AG09319 (cell line): ENCODE measurements at regions not wholly inside any gene's neighbourhood (a gene's known extent, or its start where the extent isn't known, plus 50 kb on each side); places are given as distances from the start of the nearest gene placed in this dataset.
A peak's percentile ranks its signal among the peaks of the same experiment; 100 is the strongest.

Experiments used
- DNase-seq: peaks from one replicate; pipeline ENCODE4 v3.0.0-alpha.2; 2010; ENCODE audit warnings: low read depth; ENCODE audit errors: extremely low read depth
- CTCF ChIP-seq: IDR thresholded peaks from 2 replicates; pipeline ENCODE4 v1.5.1; 2011; ENCODE audit warnings: low read depth, mild to moderate bottlenecking, inconsistent platforms, low read length, moderate library complexity

- TF ChIP-seq CTCF: peak; percentile 54
- DNase-seq: no peak
Measured at GRCh38 chr2:235116885-235117492, 165.2 kb downstream of the SH3BP4 start.

GRCh38 chr2:235126768-235127167 is 175.0 kb downstream of the SH3BP4 start:
- DNase-seq: no peak
- TF ChIP-seq CTCF: no peak

DNA sequence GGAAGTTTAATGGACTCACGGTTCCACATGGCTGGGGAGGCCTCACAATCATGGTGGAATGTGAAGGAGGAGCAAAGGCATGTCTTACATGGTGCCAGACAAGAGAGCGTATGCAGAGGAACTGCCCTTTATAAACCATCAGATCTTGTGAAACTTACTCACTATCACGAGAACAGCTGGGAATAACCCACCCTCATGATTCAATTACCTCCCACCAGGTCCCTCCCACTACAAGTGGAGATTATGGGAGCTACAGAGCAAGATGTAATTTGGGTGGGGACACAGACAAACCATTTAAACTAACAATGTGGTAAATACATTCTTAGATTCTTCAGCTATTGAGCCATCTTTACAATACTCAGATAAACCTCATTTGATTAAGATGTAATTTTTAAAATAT is 176.1 kb downstream of the SH3BP4 start:
- no peak for TF ChIP-seq CTCF
- DNase-seq: no peak

DNA sequence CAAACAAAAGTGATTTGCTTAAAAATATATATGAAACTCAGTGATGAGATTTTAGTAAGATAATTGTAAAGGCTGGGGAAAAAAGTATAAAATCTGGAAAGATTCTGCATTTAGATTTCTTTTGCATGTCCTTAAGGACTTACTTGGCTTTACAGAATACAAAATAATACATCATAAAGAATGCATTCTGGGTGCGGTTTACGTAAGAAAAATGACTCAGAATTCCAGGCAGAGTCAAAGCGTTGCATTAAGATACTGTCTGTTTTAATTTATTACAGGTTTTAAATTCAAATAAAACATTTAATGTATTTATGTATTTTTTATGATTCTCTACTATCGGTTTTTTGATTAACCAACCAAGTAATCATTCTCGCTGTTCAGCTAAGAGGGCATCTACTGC is 178.0 kb downstream of the SH3BP4 start:
- no peak for DNase-seq
- no peak for TF ChIP-seq CTCF

DNA sequence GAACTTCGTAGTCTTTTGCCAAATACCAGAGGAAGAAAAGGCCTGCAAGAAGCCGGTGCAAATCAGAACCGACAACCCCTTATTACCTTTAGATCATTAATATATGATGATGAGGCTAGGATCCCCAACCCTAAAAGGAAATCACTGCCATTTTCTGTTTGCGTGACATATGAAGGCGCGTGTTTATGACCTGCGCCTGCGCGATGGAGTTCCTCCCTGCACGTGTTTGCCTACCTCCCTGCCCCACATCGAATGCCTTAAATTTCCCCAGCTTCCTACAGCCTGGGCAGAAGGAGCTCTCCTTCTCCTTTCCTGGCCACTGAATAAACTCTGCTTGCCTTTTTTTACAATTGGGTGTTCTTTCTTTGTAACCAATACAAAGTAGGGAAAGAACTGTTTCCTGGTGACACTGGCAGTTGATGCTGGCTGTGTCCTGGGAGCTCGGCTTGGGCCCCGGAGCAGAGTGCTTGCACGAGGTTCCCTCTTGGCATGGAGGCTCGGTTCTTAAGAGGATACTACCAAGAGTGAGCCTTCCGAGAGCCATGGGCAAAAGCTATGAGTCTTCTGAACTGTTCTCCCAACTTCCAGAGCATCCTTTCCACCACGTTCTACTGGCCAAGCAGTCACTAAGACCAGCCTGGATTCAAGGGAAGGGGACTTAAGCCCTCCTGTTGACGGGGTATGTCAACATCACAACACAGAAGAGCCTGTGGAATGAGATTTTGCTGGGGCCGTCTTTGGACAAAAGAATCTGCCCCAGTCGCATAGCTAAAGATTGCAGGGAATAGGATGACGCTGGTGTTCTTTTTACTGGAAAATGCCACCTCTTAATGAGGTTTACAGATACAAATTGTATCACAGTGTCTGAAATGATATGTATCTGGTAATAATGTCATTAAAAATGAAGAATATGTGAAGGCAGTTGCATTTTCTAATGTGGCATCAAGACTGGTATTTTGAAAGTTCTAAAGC is 179.8 kb downstream of the SH3BP4 start:
- TF ChIP-seq CTCF: no peak
- DNase-seq: no peak

DNA sequence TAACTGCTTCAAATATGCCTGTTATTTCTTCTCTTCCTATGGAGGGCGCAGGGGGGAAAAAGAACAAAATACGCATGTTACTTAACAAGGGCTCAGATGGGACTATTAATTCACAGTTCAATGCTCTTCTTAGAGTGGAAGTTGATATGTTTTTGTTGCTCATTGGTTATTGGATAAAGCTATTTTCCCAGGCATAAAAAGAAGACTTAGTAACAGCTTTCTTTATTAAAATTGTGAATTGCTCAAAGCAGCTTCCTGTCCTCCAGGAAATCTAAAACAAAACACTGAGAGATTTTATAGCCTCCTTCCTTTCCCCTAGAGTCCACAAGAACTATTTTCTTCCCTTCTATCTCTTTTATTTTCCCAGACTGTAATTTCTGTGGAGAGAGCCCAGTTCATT is 180.8 kb downstream of the SH3BP4 start:
- no peak for DNase-seq
- TF ChIP-seq CTCF: no peak

- TF ChIP-seq CTCF: no peak
Measured at GRCh38 chr2:235133837-235134236, 182.0 kb downstream of the SH3BP4 start.

More at GRCh38 chr2:235133837-235134236, 182.0 kb downstream of the SH3BP4 start:
- no peak for DNase-seq
